ENCODE measurements at regions not wholly inside any gene's neighbourhood (a gene's known extent, or its start where the extent isn't known, plus 50 kb on each side); places are given as distances from the start of the nearest gene placed in this dataset.

DNA sequence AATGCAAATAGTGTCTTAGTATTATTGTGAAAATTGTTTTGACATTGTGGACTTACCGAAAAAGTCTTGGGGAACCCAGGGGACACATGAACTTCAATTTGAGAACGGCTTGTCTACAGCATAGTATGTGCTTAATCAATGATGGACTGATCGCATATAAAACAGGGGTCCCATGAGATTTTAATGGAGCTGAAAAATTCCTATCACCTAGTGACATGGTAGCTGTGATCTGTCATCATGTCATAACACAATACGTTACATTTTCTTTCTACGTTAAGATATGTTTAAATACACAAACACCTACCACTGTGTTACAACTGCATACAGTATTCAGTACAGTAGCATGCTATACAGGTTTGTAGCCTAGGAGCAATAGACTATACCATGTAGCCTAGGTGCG lies 153.3 kb upstream of the FOXD3 start:
- POLR2A ChIA-PET (ENCODE audit: low non-redundant PET) = no interaction called here
- no TSS peak for BruUV-seq (replicated peaks)

DNA sequence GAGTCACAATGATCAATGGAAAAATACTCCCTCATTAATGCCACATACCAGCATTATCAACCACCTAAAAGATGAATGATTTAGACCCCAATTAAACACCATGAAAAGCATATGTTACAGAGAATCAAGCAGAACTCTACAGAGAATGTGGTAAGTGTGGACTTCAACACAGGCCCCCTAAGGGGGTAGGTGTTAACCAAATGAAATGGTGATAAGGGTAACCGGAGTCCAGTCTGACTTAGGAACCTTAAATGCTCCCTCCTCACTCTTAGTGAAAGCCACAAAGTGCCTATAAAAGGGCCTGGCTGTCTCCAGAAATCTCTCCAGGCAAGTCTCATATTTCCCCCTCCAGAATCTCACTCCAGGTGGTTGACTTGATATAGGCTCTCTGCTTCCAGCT lies 149.2 kb upstream of the FOXD3 start:
- Histone ChIP-seq H3K36me3 (ENCODE audit: insufficient read depth, low read length, poor library complexity, severe bottlenecking) (no peaks in the 10 kb centered on the region), H3K4me1 (ENCODE audit: insufficient read depth, low read length, poor library complexity, severe bottlenecking) (no peaks in the 10 kb centered on the region), H3K27ac (ENCODE audit: low read depth, low read length, poor library complexity, severe bottlenecking) (no peak overlapping the region), H3K4me3 (ENCODE audit: low read depth, low read length, poor library complexity, severe bottlenecking) (no peak overlapping the region), H3K27me3 (replicated peaks; ENCODE audit: insufficient read depth, low read depth, low read length, poor library complexity) (no peaks in the 10 kb centered on the region), H3K9me3 (ENCODE audit: low read depth, low read length, poor library complexity, severe bottlenecking) (no peaks in the 10 kb centered on the region)
- no TSS peak for BruUV-seq (replicated peaks)
- ChIA-PET CTCF (no interaction called here), POLR2A (ENCODE audit: low non-redundant PET) (no interaction called here)
- DNase-seq (ENCODE audit: low spot score) = no peak
- TF ChIP-seq, protein P1, sequence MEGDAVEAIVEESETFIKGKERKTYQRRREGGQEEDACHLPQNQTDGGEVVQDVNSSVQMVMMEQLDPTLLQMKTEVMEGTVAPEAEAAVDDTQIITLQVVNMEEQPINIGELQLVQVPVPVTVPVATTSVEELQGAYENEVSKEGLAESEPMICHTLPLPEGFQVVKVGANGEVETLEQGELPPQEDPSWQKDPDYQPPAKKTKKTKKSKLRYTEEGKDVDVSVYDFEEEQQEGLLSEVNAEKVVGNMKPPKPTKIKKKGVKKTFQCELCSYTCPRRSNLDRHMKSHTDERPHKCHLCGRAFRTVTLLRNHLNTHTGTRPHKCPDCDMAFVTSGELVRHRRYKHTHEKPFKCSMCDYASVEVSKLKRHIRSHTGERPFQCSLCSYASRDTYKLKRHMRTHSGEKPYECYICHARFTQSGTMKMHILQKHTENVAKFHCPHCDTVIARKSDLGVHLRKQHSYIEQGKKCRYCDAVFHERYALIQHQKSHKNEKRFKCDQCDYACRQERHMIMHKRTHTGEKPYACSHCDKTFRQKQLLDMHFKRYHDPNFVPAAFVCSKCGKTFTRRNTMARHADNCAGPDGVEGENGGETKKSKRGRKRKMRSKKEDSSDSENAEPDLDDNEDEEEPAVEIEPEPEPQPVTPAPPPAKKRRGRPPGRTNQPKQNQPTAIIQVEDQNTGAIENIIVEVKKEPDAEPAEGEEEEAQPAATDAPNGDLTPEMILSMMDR (conservative IDR thresholded peaks at IDR 0.05; ENCODE audit: low read depth, low read length) = no peak
- no peak for TF ChIP-seq EZH2 (IDR thresholded peaks at IDR 0.05; ENCODE audit: borderline replicate concordance, low read depth, low read length, poor library complexity, severe bottlenecking)
- intact Hi-C loops (cut with micrococcal nuclease; ENCODE audit: unreplicated experiment) = no loop called here

More for the DNA sequence above, 153.3 kb upstream of the FOXD3 start:
- CTCF ChIA-PET = no interaction called here
- no peaks in the 10 kb centered on the region for H3K9me3 ChIP-seq (ENCODE audit: low read depth, low read length, poor library complexity, severe bottlenecking)
- no peak overlapping the region for H3K4me3 ChIP-seq (ENCODE audit: low read depth, low read length, poor library complexity, severe bottlenecking)
- DNase-seq (ENCODE audit: low spot score) = no peak
- intact Hi-C loops (cut with micrococcal nuclease; ENCODE audit: unreplicated experiment) = no loop called here
- TF ChIP-seq EZH2 (IDR thresholded peaks at IDR 0.05; ENCODE audit: borderline replicate concordance, low read depth, low read length, poor library complexity, severe bottlenecking) = no peak
- TF ChIP-seq, protein P1 (conservative IDR thresholded peaks at IDR 0.05; ENCODE audit: low read depth, low read length) = no peak
- no peaks in the 10 kb centered on the region for H3K36me3 ChIP-seq (ENCODE audit: insufficient read depth, low read length, poor library complexity, severe bottlenecking)
- no peaks in the 10 kb centered on the region for H3K4me1 ChIP-seq (ENCODE audit: insufficient read depth, low read length, poor library complexity, severe bottlenecking)
- H3K27ac ChIP-seq (ENCODE audit: low read depth, low read length, poor library complexity, severe bottlenecking) = no peak overlapping the region
- no peaks in the 10 kb centered on the region for H3K27me3 ChIP-seq (replicated peaks; ENCODE audit: insufficient read depth, low read depth, low read length, poor library complexity)

DNA sequence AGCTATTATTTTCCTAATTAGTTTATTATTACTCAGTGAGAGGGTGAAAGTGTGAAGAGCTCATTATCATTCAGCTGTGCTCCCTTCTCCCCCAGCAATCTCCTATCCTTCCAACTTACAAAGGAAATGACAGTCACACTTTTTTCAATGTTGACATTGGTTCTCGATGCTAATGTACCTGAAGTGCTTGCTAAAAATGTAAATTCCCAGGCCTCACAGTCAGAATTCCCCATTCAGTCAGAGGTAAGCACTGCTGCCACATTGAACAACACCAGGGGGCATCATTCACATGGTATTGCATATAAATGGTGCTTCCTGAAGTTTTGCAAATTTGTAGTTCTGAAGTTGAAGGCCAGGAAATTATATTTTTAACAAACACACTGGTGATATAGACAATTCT lies 132.7 kb upstream of the FOXD3 start:
- Histone ChIP-seq H3K9me3 (ENCODE audit: low read depth, low read length, poor library complexity, severe bottlenecking) (no peaks in the 10 kb centered on the region), H3K27ac (ENCODE audit: low read depth, low read length, poor library complexity, severe bottlenecking) (no peak overlapping the region), H3K4me3 (ENCODE audit: low read depth, low read length, poor library complexity, severe bottlenecking) (no peak overlapping the region), H3K36me3 (ENCODE audit: insufficient read depth, low read length, poor library complexity, severe bottlenecking) (no peaks in the 10 kb centered on the region), H3K4me1 (ENCODE audit: insufficient read depth, low read length, poor library complexity, severe bottlenecking) (no peaks in the 10 kb centered on the region), H3K27me3 (replicated peaks; ENCODE audit: insufficient read depth, low read depth, low read length, poor library complexity) (no peaks in the 10 kb centered on the region)
- ChIA-PET CTCF (no interaction called here), POLR2A (ENCODE audit: low non-redundant PET) (no interaction called here)
- DNase-seq (ENCODE audit: low spot score) = peak; percentile 17
- intact Hi-C loops (cut with micrococcal nuclease; ENCODE audit: unreplicated experiment) = no loop called here
- no TSS peak for BruUV-seq (replicated peaks)
- no peak for TF ChIP-seq EZH2 (IDR thresholded peaks at IDR 0.05; ENCODE audit: borderline replicate concordance, low read depth, low read length, poor library complexity, severe bottlenecking)
- TF ChIP-seq, protein P1 (conservative IDR thresholded peaks at IDR 0.05; ENCODE audit: low read depth, low read length) = peak; percentile 61

All from A673 (cell line).